Left ventricle myocardium inferior (tissue), 1 donor: ENCODE measurements at regions not wholly inside any gene's neighbourhood (a gene's known extent, or its start where the extent isn't known, plus 50 kb on each side); places are given as distances from the start of the nearest gene placed in this dataset.

Experiments used
- DNase-seq: peaks from one replicate; pipeline ENCODE4 v3.0.0-alpha.2; 2020
- H3K27ac ChIP-seq: fragments of 200-600 bp; replicated peaks from 2 replicates; pipeline ENCODE4 v1.8.0; 2021
- H3K27me3 ChIP-seq: fragments of 200-600 bp; 2 replicates; pipeline ENCODE4 v1.8.0; 2021; ENCODE audit warnings: low read depth
- H3K36me3 ChIP-seq: fragments of 200-600 bp; 2 replicates; pipeline ENCODE4 v1.8.0; 2021
- H3K4me1 ChIP-seq: fragments of 200-600 bp; 2 replicates; pipeline ENCODE4 v1.8.0; 2021
- H3K4me3 ChIP-seq: fragments of 200-600 bp; 2 replicates; pipeline ENCODE4 v1.8.0; 2021; ENCODE audit warnings: mild to moderate bottlenecking, moderate library complexity
- H3K9me3 ChIP-seq: fragments of 200-600 bp; replicated peaks from 2 replicates; pipeline ENCODE4 v1.8.0; 2021
- CTCF ChIP-seq: fragments of 200-600 bp; IDR thresholded peaks from 2 replicates; pipeline ENCODE4 v1.8.0; 2021; ENCODE audit warnings: antibody characterized with exemption, mild to moderate bottlenecking, borderline replicate concordance
- intact Hi-C: fragments of 100-400 bp; cut with micrococcal nuclease; formaldehyde crosslinking; loops from one replicate; pipeline ENCODE4 v1.11.0; 2022
- donor health status: DM: no; HTN: yes; CAD: no; lungs with severe emphysema.

- DNase-seq, result peak; percentile 55
- peaks cover 7% of the 10 kb centered on the region for H3K9me3 ChIP-seq
- no peaks in the 10 kb centered on the region for H3K36me3 ChIP-seq
- H3K4me1 ChIP-seq, result peaks cover 97% of the 10 kb centered on the region
- H3K27me3 ChIP-seq, result no peaks in the 10 kb centered on the region
- H3K27ac ChIP-seq, result peak overlapping the region; percentile 97
- TF ChIP-seq CTCF, result no peak
- no peak overlapping the region for H3K4me3 ChIP-seq
- intact Hi-C loops, result loop anchor here (5.0 kb wide), 2 partner anchors 161 to 194 kb away; no protein-coding TSS in a partner anchor
These were observed 212.5 kb downstream of the TOMM20 start for GRCh38 chr1:234915924-234916675.

- no peak for DNase-seq
- Histone ChIP-seq H3K4me1 (peaks cover 84% of the 10 kb centered on the region), H3K27me3 (no peaks in the 10 kb centered on the region), H3K27ac (peak overlapping the region; percentile 97), H3K9me3 (peaks cover 7% of the 10 kb centered on the region), H3K36me3 (no peaks in the 10 kb centered on the region), H3K4me3 (no peak overlapping the region)
- TF ChIP-seq CTCF, result no peak
- intact Hi-C loops, result loop anchor here (5.0 kb wide), 2 partner anchors 163 to 192 kb away; no protein-coding TSS in a partner anchor
These were observed 213.9 kb downstream of the TOMM20 start for GRCh38 chr1:234914606-234915290.

GRCh38 chr1:234913771-234914170, 214.9 kb downstream of the TOMM20 start:
- intact Hi-C loops, result no loop called here
- H3K27ac ChIP-seq, result peak overlapping the region; percentile 97
- DNase-seq, result no peak
- TF ChIP-seq CTCF, result no peak
- peaks cover 7% of the 10 kb centered on the region for H3K9me3 ChIP-seq
- peaks cover 77% of the 10 kb centered on the region for H3K4me1 ChIP-seq
- H3K27me3 ChIP-seq, result no peaks in the 10 kb centered on the region
- H3K4me3 ChIP-seq, result no peak overlapping the region
- H3K36me3 ChIP-seq, result no peaks in the 10 kb centered on the region

GRCh38 chr1:234913278-234913649, 215.4 kb downstream of the TOMM20 start:
- intact Hi-C loops, result no loop called here
- no peak for DNase-seq
- no peaks in the 10 kb centered on the region for H3K27me3 ChIP-seq
- no peaks in the 10 kb centered on the region for H3K36me3 ChIP-seq
- H3K9me3 ChIP-seq, result peaks cover 7% of the 10 kb centered on the region
- H3K4me3 ChIP-seq, result no peak overlapping the region
- TF ChIP-seq CTCF, result no peak
- H3K4me1 ChIP-seq, result peaks cover 77% of the 10 kb centered on the region
- H3K27ac ChIP-seq, result peak overlapping the region; percentile 97

- intact Hi-C loops, result no loop called here
- H3K27ac ChIP-seq, result peak overlapping the region; percentile 97
- H3K4me1 ChIP-seq, result peaks cover 77% of the 10 kb centered on the region
- no peaks in the 10 kb centered on the region for H3K27me3 ChIP-seq
- no peak overlapping the region for H3K4me3 ChIP-seq
- TF ChIP-seq CTCF, result peak; percentile 38
- H3K36me3 ChIP-seq, result no peaks in the 10 kb centered on the region
- DNase-seq, result no peak
- peaks cover 7% of the 10 kb centered on the region for H3K9me3 ChIP-seq
These were observed 215.9 kb downstream of the TOMM20 start for GRCh38 chr1:234912548-234913277.
